Fibroblast of villous mesenchyme (primary cell): ENCODE measurements at regions not wholly inside any gene's neighbourhood (a gene's known extent, or its start where the extent isn't known, plus 50 kb on each side); places are given as distances from the start of the nearest gene placed in this dataset.

ENCODE experiments used
- DNase-seq: peaks from one replicate; pipeline ENCODE4 v3.0.0-alpha.2; 2010; ENCODE audit warnings: low read depth
- H3K4me3 ChIP-seq: 2 replicates; pipeline ENCODE4 v1.5.1; 2011; ENCODE audit warnings: low read depth, mild to moderate bottlenecking, low read length
- CTCF ChIP-seq: IDR thresholded peaks from 2 replicates; pipeline ENCODE4 v1.5.1; 2012; ENCODE audit warnings: low read depth, mild to moderate bottlenecking, low read length; ENCODE audit not compliant: insufficient read depth

GRCh38 chr2:23204685-23205242 is 180.2 kb upstream of the KLHL29 start:
- TF ChIP-seq CTCF = no peak
- no peak for DNase-seq
- no peak overlapping the region for H3K4me3 ChIP-seq

GRCh38 chr2:23206650-23207049 is 178.3 kb upstream of the KLHL29 start:
- no peak overlapping the region for H3K4me3 ChIP-seq
- no peak for DNase-seq
- TF ChIP-seq CTCF = no peak

GRCh38 chr2:23207871-23208270 is 177.1 kb upstream of the KLHL29 start:
- TF ChIP-seq CTCF = no peak
- DNase-seq = no peak
- H3K4me3 ChIP-seq = no peak overlapping the region

GRCh38 chr2:23208339-23208738 is 176.6 kb upstream of the KLHL29 start:
- no peak for DNase-seq
- H3K4me3 ChIP-seq = no peak overlapping the region
- TF ChIP-seq CTCF = no peak

- H3K4me3 ChIP-seq = no peak overlapping the region
- DNase-seq = no peak
- TF ChIP-seq CTCF = no peak
Observed at GRCh38 chr2:23209059-23209458, 175.9 kb upstream of the KLHL29 start.

- H3K4me3 ChIP-seq = no peak overlapping the region
- DNase-seq = no peak
- TF ChIP-seq CTCF = no peak
Observed at GRCh38 chr2:23211987-23212583, 172.9 kb upstream of the KLHL29 start.

- no peak for TF ChIP-seq CTCF
- no peak for DNase-seq
- H3K4me3 ChIP-seq = no peak overlapping the region
Observed at GRCh38 chr2:23213196-23213595, 171.8 kb upstream of the KLHL29 start.
